NT2/D1 (cell line): ENCODE measurements at regions not wholly inside any gene's neighbourhood (a gene's known extent, or its start where the extent isn't known, plus 50 kb on each side); places are given as distances from the start of the nearest gene placed in this dataset.

ENCODE experiments used
- SUZ12 ChIP-seq: IDR thresholded peaks from 2 replicates; pipeline ENCODE4 v1.6.1; 2011; ENCODE audit not compliant: insufficient read length, insufficient read depth; ENCODE audit errors: extremely low read depth
- YY1 ChIP-seq: IDR thresholded peaks from 2 replicates; pipeline ENCODE4 v1.6.1; 2011; ENCODE audit not compliant: insufficient read length, insufficient read depth
- ZNF274 ChIP-seq: IDR thresholded peaks from 2 replicates; pipeline ENCODE4 v1.6.1; 2011; ENCODE audit warnings: mild to moderate bottlenecking, low read depth, low read length

DNA sequence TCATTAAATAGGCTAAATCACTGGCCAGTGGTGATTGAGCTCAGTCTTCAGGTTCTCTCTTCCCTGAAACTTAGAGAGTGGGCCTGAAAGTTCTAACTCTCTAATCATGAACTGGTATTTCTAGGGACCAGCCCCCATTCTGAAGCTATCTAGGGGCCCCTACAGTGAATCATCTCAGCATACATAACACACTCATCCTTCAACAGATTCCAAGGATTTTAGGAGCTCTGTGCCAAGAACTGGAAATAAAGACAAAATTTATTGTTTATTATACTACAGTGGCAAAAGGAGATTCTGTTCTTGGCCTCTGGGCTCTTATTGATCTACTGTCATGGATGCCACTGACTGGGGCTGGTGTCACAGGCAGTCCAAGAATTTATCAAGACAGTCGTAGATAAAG is 263.8 kb upstream of the IGFBP7 start:
- TF ChIP-seq YY1 (no peak), SUZ12 (no peak), ZNF274 (no peak)
